ENCODE measurements at regions not wholly inside any gene's neighbourhood (a gene's known extent, or its start where the extent isn't known, plus 50 kb on each side); places are given as distances from the start of the nearest gene placed in this dataset.

DNA sequence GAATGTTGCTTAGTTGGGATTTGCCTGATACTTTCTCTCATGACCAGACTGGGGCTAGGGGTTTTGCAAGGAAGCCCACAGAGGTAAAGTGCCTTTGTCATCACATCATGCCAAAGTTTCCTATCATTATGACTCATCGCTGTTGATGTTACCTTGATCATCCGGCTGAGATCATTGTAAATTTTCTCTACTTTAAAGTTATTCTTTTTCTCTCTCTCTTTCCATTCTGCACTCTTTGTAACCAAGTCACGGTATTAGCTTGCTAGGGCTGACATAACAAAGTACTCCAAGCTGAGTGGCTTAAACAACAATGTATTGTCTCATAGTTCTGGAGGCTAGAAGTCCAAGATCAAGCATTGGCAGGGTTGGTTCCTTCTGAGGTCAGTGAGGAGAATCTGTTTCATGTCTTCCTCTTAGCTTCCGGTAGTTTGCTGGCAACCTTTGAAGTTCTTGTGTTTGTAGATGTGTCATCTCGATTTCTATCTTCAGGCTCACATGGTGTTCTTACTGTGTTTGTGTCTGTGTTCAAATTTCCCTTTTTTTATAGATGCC lies 113.0 kb downstream of the DTHD1 start:
- DNase-seq = no peak

DNA sequence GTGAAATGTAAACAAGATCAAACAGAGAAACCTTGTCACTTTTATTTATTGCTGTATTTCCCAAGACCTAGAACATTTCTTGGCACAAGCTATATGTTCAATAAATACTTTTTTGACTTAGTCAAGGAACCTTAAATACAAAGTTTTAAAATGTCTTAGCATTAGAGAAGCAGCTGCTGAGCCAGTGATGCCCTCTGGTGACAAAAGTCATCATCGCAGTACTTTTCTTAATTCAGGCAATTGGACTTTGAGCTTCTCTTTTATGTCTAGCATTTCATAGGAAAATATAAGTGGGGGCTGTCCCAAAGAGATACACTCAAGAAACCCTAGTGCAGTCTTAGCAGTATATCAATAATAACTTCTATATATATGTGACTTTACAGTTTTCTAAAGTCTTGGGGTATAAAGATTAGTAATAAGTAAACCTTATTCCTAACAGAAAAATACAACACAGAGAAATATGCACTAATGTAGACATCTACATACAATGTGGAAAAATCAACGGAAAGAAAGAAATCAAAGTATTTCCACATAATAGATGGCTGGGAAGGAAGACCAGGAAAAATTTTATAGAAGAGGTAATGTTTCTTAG lies 118.4 kb downstream of the DTHD1 start:
- no peak for DNase-seq

DNA sequence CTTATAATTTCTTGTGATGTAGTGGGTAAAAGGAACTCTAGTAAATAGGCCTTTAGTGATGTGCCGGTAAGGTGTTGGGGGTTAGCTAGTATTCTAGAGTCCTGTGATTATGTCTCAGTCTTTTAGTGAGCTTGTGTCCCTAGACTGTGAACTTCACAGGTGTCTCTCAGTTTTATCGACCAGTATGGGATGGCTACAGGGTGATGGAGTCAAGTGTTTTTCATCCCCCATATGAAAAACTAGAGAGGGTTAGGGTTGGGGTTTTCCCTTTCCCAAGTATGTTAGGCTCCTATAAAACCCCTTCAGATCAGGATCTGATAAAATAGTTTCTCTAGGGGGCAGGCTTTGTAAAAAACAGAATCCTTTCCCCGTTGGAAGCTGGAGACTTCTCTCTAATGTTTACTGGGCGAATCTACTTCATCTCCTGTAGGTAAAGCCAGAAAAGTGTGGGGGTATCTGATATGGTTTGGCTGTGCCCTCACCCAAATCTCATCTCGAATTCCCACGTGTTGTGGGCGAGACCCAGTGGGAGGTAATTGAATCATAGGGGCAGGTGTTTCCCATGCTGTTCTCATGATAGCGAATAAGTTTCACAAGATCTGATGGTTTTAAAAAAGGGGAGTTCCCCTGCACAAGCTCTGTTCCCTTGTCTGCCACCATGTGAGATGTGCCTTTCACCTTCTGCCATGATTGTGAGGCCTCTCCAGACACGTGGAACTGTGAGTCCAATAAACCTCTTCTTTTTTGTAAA lies 120.8 kb downstream of the DTHD1 start:
- DNase-seq = no peak

DNA sequence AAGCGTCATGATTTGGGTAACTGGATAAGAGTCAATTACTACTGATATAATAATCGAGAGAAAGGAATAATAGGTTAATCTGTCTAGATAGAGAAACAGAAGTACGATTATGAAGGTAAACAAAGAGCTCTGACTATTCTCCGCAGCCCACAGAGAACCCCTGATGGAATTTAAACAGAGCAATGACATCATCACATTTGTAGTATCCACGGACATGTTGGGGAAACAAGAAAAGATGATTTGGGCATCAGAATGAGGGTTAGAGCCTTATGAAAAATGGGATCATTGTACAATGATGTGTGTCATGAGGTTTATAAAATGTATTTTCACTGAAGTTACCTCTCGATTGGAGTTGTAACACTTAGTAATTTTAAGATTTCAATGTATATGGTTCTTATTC lies 129.9 kb downstream of the DTHD1 start:
- DNase-seq = no peak

DNA sequence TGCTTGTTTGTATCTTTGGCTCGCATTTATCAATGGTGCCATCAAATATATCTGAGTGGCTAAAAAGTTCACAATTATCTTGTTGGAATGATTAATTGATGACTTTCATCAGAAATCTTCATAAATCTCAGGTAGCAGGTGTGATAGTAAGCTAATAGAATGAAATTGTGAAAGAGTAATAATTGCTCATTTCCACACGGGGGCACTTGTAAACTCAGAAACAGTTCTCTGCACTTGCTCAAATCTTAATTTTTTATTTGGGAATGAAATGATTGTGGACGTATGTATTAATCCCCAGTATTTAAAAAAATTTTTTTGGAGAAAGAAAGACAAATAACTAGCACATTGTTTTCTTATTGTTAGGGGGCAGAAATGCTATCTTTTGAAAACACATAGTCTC lies 132.8 kb downstream of the DTHD1 start:
- peak; percentile 3 for DNase-seq

DNA sequence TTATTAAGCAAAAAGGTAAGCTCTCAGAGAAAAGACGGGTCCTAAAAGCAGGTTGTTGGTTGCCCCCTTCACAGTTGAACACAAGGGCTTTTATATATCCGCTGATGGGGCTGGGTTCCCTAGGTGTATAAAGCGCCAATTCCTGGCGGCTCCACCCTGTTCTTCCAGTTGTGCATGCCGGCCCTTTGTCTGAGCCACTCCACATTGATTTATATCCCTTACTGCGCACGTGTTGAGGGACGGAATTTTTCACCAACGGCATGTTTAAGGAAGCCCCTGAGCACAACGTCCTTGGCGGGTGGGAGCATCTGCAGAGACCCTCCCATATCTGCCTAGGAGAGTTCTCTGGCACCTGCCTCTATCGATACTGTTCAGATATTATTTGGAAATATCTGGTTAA lies 135.7 kb downstream of the DTHD1 start:
- DNase-seq = no peak

DNA sequence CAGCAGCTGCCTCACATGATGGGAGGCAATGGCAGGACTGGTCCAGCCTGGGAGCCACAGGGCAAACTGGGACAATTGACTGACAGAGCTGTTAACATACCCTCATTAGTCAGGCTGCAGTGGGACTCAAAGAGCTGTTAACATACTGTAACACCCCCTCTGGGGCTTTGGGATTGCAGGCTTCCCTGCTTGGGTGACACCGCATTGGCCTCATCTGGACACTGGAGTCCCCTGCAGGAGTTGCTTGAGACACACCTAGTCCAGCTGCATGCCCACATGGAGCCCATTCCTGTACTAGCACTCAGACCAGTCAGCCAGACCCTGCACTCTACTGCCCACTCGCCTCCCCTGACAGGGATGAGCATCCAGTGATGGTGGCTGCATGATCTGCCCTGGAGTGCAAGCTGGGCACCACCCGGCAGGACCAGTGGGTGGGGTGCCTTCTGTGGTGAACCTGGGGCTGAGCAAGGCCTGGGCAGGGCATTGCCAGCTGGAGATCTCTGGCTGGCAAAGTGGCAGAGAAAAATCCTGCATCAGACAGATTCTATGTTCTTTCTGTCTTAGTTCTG lies 138.8 kb downstream of the DTHD1 start:
- no peak for DNase-seq

DNA sequence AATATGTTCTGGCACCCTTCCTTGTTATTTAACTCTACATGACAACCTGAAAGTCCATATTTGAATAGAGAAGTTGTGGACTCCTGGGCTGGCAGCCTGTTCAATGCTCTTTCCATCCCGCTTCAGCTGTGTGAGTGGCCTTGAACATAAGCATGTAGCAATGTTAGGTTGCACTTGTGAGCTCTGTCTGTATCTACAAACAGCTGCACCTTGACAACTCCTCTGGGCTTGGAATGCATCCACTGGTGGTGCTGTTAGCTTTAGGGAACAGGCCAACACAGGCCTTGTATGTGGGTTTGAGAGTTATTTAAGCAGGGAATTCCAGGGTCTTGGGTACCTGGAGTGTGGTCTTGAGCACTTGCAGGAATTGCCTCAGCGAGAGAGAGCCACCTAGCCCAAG lies 141.2 kb downstream of the DTHD1 start:
- no peak for DNase-seq

DNA sequence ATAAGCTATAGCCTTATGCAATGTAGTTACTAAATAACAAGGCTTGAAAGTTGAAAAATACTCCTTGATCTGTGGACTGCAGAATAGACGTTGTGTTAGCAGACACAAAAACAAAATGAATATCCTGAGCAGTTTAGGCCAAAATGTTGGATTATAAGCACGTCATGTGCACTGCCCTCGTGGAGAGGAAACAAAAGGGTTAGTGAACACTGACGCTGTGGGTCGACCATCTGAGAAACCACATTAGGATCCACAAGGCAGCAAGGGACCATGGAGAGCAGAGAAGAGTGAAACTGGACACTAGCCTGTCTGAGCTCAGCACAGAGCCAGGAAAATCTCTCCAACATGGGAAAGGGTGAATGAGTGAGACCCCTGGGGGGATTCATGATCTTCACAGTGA lies 145.3 kb downstream of the DTHD1 start:
- no peak for DNase-seq

DNA sequence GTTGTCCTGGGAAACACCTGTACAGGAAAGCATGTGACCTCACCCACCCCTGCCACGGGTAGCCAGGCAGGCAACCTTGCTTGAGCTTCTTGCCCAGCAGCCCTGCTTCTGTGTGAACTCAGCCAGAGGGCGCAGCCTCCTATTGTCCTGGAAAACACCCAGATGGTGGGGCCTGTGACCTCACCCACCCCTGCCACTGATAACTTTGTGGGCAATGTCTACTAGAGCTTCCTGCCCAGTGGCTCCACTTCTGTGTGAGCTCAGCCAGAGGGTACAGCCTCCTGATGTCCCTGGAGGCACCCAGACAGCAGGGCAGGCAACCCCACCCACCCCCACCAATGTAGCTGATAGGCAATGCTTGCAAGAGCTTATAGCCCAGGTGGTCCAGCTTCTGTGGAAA lies 146.3 kb downstream of the DTHD1 start:
- no peak for DNase-seq

DNA sequence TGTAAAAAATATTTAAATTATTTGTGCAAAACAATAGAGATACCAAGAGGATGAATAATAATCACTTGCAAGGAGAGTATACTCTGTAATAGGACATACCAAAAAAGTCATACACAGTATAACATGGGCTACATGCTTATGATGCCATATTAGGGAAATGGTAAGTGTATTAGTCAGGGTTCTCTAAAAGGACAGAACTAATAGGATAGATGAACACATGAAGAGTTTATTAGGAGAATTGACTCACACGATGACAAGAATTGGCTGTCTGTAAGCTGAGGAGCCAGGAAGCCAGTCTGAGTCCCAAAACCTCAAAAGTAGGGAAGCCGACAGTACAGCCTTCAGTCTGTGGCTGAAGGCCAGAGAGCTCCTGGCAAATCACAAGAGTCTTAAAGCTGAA lies 151.2 kb downstream of the DTHD1 start:
- DNase-seq = no peak

DNA sequence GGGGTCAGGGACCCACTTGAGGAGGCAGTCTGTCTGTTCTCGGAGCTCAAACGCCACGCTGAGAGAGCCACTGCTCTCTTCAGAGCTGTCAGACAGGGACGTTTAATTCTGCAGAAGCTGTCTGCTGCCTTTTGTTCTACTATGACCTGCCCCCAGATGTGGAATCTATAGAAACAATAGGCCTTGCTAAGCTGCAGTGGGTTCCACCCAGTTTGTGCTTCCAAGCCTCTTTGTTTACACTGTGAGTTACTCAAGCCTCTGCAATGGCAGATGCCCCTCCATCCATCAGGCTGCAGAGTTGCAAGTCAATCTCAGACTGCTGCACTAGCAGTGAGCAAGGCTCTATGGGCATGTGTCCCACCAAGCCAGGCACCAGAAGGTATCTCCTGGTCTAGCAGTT lies 158.1 kb downstream of the DTHD1 start:
- no peak for DNase-seq

DNA sequence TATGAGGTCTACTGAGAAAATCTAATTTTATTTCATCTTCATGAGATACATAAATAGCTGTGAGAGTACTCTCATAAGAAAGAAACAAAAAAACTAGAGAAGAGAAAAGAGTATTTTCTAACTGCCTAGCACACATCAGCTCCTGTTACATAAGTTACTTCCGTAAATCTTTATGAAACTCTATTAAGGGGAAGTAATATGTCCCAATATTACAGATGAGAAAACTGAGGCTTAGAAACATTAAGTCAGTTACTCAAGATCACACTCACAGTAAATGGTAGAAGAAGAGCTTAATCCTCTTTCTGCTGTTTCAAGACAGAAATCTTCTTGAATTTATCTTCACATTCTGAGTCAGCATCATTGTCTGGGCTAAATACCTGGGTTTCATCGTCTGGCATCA lies 164.1 kb downstream of the DTHD1 start:
- no peak for DNase-seq

DNA sequence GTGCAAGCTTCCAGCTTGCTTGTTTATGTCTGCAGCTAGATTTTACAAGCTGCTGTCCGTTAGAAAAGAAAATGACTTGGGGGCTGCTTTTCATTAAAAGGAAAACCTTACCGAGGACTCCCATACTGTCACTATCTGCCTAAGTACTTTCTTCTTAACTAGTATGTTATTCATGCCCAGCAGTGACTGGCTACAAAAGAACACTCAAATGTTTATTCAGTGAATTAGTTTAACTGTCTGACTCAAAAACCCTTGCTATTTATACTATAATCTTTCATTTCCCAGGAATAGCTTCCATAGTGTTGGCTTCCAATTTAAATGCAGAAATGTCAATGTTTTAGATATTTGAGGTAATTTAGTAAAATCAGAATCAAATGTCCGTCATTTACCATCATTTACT lies 164.9 kb downstream of the DTHD1 start:
- DNase-seq = no peak

DNA sequence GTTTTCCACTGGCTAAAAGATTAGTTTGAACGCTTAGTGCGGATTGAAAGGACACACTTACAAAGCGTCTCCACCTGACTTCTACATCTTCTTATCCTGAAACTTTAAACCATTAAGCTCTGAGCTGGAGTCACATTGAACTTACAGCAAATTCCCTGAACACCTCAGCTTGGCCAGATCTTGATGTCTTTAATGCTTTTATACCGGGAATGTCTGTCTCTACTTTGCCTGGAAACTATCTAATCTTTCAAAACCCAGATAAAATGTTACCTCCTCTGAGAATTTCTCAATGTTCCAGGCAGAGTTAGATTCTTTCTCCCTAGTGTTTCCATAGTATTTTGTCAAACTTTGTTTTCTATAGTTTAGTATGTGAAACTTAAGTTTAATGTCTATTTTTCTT lies 179.9 kb downstream of the DTHD1 start:
- DNase-seq = no peak

DNA sequence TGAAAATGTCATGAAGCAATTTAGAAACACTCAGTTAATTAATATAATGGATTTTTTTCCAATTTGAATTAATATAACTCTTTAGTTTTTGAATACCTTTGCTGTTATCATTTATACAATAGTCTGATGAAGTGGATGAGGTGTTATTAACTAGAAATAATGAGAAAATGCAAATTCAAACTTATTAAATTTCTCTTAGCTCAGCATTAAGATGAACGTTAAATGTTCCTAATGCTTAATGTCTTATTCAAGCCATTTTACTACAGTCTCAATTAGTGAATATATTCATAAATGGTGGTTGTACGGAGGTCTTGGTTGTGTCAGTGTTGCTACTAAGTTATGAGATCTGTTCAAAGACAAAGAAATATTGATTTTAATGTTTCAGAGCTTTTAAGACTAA lies 186.3 kb downstream of the DTHD1 start:
- no peak for DNase-seq

DNA sequence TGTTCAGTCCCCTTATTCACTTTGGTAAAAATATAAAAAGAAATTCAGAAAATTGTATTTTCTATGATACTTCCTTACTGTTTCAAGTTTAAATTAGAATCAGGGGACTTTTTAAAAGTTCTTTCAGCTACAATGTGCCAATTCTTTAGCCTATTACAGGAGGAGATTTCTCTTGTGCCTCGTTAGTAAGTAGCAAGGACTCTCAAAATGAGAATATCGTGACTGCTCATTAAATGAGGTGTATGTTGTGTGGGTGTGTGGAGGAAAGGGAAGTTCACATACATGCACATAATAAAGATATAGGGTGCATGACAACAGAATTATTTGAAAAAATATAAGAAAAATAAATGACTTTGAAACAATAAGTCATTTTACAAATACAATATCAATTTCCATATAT lies 190.5 kb downstream of the DTHD1 start:
- DNase-seq = no peak

DNA sequence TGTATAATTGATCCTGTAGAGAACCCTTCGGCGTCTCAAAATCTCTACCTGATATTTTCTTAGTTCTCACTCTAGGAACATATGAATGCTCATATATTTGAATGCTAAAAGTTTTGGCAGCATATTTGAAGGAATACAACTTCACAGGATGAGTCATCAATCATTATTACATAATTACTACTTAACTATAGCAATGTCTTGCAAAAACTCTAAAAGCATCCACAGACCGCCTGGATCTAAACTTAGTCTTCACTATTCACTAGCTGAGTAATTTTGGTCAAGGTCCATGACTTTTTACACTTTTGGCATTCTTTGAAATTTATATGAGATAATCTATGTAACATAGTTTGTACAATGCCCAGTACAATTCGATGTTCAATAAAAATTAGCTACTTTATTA lies 194.7 kb downstream of the DTHD1 start:
- no peak for DNase-seq

DNA sequence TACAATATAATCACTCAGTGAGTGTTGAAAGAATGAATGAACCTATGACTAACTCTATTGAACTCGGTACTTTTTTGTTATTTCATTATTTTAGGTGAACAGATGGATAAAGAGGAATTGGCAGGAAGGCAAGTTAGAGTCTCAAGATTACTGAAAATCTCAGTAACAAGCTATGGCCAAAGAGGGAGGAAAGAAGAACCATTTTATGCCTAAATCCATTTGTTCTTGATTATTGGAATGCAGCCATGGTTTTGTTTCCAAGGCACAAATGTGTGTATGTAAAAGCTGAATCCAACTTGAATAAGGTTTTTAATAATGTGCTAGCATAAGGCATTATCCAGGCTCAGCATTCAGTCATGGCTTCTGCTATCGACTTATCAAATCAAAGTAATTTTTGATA lies 196.4 kb downstream of the DTHD1 start:
- no peak for DNase-seq

DNA sequence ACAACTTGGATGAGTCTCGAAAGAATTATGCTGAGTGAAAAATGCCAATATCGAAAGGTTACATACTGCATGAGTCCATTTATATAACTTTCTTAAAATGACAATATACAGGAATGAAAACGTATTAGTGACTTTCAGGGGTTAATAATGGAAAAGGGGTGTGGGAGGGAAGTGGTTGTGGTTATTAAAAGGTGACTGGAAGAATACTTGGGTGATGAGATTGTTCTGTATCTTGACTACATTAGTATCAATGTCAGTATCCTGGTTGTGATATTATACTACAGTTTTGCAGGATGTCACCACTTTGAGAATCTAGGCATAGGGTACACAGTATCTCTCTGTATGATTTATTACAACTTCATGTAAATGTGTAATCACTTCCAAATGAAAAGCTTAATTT lies 204.5 kb downstream of the DTHD1 start:
- no peak for DNase-seq

DNA sequence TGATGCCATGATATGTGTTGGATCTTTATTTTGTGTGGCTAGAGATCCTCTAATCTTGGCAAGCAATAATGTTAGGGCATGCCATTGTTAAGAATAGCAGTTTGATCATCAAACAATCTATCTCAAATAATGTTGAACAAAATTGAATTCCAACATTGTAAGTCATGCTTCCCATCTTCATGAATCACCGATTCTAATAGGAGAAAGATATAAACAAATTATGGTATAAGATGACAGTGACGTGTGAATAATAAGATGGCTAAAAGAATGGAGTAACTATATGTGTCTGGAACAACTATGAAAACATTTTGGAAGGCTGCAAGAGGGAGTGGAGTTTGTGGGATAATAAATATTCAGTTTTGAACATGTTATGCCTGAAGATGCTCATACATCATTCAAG lies 208.4 kb downstream of the DTHD1 start:
- DNase-seq = no peak

DNA sequence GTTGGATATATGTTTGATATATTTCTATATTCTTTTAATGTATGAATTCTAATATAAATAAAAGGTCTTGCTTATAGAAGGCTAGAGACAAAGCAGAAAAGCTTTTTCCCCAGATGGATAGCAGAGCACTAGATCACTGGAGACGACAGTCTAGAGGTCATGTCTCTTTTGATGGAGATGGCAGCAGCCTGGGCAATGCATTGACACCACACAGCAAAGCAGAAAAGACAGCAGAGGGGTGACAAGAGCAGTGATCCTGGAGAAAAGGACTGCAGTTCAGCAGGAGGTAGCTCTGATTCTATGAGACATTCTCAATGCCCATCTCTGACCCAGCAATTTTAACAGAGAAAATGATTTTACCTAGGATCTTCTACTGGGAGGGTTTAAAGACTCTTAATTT lies 210.6 kb downstream of the DTHD1 start:
- DNase-seq = no peak

DNA sequence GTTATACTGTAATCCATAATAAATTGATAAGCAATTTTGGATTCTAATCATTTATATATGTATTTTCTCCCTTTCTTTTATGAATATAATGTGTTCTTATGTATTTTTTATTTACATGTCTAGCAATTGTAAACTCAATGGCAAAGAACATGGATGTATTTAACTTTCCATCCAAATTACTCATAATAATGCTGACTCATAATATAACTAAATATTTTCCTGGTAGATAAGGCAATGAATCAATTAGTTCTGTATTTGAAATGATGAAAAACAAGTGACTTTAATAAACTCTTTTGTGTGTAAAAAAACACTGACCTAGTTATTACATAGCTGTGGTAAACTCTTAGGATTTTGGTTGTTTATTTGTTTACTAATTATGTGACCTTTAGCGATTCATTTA lies 211.2 kb downstream of the DTHD1 start:
- DNase-seq = no peak

DNA sequence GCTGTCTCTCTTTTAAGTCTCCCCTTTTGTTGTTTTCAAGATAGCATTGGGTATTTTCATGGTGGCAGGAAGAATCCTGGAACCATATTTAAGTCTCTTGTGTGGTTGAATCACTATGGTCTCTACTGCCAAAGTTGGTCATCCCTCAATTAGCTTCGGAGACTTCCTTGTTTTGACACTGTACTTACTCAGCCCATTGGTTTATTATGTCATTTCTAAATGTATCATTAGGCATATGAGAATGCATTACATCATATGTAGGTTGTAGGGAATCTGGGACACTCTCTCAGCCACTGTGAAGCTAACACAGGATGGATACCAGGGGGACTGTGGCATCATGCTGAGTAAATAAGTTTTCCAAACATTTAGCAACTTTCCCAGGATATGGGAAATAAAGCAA lies 211.8 kb downstream of the DTHD1 start:
- DNase-seq = no peak

DNA sequence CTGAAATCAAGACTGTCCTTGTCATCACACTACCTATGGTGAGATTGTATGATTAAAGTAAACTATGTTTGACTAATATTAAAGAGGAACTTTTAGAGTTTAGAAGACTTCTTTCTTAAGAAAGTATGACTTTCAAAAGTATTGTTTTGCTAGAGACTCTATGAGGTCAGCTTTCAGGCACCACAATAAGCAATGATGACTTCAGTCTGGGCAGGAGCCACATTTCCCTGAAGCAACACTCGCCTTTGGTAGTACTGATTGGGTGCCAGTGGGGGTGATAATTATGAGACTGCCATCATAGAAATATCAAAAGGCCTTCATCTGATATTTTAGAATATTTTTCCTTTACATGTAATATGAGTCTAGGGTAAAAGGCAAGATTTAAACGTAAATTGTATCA lies 212.6 kb downstream of the DTHD1 start:
- no peak for DNase-seq
